ENCODE measurements at regions not wholly inside any gene's neighbourhood (a gene's known extent, or its start where the extent isn't known, plus 50 kb on each side); places are given as distances from the start of the nearest gene placed in this dataset.

DNA sequence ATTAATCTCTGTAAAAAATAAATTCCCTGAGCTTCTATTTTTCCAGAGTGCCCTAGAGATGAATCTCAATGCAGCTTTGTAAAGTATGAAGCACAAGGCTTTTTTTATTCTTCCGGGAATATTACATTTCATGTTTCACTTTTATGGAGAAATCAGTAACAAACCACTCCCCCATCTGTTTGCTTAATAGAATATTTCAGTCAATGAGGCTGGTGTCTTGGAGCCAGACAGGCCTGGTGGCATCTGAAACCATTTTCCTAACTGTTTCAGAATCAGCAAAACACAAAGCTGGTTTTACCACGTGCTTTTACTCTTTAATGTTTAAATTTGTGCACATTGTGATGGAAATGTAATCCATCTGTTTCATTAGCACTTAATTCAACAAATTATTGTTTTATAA lies 400.8 kb upstream of the HSF2 start:
- H3K27me3 Mint-ChIP-seq = no peaks in the 10 kb centered on the region
- peaks cover 7% of the 10 kb centered on the region for H3K9me3 Mint-ChIP-seq
- DNase-seq (ENCODE audit: low spot score) (no peak), ATAC-seq (no peak)
- H3K36me3 Mint-ChIP-seq = no peaks in the 10 kb centered on the region
- no peak overlapping the region for H3K27ac Mint-ChIP-seq
- no peaks in the 10 kb centered on the region for H3K4me1 Mint-ChIP-seq (ENCODE audit: low read depth in 2 of 2)
- H3K4me3 Mint-ChIP-seq = no peak overlapping the region

DNA sequence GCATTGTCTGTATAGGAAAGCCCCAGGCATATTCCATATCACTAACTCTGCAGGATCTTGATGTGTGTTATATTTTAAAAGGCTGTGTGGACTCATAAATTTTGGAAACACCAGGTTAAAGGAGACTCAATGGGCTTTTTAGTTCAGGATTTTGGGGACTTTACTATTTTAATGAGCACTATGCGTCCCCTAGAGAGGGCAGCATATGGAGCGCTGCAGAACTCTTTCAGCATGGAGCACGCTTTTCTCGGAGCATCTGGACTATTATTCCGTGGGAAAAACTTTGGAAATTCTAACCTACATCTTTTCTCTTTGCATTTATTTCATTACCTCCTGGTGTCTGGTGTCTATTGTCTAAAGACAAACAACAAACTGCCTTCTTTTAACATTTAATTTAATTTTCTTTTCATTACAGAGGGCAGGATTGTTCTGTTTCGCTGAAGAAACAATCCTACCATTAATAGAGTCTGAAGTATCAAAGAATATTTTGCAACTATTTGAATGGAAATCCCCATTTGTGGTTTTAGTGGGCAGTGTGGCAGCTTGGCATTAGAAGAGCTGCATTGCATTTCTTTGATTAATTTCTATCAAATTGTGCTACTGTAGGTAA lies 399.9 kb upstream of the HSF2 start:
- no peak for ATAC-seq
- Mint-ChIP-seq H3K36me3 (no peaks in the 10 kb centered on the region), H3K27me3 (no peaks in the 10 kb centered on the region), H3K4me1 (ENCODE audit: low read depth in 2 of 2) (no peaks in the 10 kb centered on the region), H3K9me3 (peaks cover 13% of the 10 kb centered on the region), H3K27ac (no peak overlapping the region), H3K4me3 (no peak overlapping the region)
- no peak for DNase-seq (ENCODE audit: low spot score)

DNA sequence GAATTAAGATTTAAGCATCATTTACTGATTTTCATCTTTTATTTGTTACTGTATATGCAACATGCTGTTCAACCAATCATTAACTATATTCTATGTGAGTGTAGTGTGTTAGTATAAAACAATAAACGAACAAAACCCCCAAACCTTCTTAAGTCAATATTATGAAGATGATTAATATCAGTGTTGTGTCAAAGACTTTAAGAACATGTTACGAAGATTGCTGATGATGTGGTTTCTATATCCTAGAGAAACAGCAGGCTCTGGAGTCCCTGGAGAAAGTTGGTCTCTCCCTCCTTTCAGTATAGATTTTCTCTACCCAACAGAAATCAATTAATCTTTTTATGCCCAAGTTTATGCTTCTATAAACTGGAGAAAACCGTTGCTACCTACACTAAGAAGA lies 393.8 kb upstream of the HSF2 start:
- DNase-seq (ENCODE audit: low spot score) = no peak
- no peaks in the 10 kb centered on the region for H3K4me1 Mint-ChIP-seq (ENCODE audit: low read depth in 2 of 2)
- H3K36me3 Mint-ChIP-seq = no peaks in the 10 kb centered on the region
- H3K9me3 Mint-ChIP-seq = peaks cover 13% of the 10 kb centered on the region
- no peak overlapping the region for H3K27ac Mint-ChIP-seq
- H3K4me3 Mint-ChIP-seq = no peak overlapping the region
- no peaks in the 10 kb centered on the region for H3K27me3 Mint-ChIP-seq
- no peak for ATAC-seq

DNA sequence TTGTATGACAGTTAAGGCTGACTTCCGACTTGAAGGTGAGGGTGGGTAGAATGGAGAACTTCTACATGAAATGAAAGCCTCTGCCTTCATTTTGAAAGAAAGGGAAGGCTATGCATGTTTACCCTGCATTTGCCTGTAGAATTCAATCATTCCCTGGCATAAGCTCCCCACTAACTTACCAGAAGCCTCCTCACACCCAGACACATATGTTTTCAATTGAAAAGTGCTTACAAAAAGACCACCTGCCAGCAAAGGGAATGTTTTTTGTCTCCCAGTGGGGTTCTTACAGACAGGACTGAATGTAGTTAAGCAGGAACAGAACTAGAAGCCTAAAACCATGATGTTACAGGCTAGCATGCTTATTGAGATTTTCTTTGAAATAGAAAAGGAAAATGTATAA lies 392.1 kb upstream of the HSF2 start:
- Mint-ChIP-seq H3K4me1 (ENCODE audit: low read depth in 2 of 2) (no peaks in the 10 kb centered on the region), H3K4me3 (no peak overlapping the region), H3K36me3 (no peaks in the 10 kb centered on the region), H3K27me3 (no peaks in the 10 kb centered on the region), H3K27ac (no peak overlapping the region), H3K9me3 (peaks cover 11% of the 10 kb centered on the region)
- no peak for DNase-seq (ENCODE audit: low spot score)
- no peak for ATAC-seq

DNA sequence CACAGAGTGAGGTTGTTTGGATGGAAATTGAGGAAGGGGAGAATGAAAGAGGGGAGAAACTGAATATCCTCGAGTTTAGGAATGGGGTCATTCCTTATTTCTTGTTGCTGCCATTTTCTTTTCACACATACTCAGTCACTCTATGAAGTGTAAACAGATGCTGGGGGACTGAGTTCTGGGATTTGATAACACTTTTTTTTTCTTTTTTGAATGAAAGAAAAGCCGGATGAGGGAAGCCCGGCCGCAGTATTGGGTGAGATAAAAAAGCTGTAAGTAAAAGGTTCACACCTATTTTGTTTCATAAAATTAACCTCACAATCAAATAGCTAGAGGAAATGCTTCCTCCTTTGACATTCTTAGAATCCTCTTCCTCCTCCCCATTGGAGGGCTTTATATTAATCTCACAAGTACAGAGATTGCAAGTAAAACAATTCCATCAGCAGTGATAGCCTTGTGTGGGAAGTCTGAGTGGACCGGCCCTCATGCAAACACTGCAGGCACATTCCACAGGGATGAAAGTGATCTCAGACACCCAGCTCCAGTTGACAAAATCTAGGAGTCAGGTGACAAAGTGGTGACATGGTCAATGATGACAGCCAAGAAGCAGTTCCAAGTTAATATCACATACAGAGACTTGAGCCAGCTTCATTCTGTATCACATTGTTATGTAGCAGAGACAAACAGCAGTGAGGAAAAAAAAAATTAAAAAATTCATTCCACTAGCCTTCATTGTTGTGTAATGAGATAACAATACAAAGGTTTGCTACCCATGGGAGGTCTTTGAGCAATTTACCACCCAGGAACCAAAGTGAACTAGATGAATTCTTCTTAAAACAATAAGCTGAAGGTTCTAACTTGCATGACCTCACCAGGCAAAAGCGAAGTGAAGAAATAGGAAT lies 391.1 kb upstream of the HSF2 start:
- no peak for DNase-seq (ENCODE audit: low spot score)
- no peak for ATAC-seq
- Mint-ChIP-seq H3K36me3 (no peaks in the 10 kb centered on the region), H3K27me3 (no peaks in the 10 kb centered on the region), H3K27ac (no peak overlapping the region), H3K4me3 (no peak overlapping the region), H3K4me1 (ENCODE audit: low read depth in 2 of 2) (no peaks in the 10 kb centered on the region), H3K9me3 (peaks cover 6% of the 10 kb centered on the region)

DNA sequence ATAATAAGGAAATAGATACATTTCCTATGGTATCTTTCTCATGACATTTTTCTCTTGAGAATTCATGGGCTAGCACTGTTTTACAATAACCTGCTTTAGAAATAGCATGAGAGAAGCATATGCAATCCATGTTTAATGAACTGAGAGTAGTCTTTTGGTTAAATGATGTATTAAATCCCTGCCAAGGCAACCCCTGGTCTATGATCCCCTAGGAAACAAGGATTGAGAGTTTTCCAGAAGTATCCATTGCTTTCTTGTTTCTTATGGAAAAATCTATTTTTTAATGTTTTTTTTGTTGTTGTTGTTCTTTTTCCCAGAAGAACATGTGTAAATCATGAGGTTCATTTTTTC lies 390.5 kb upstream of the HSF2 start:
- Mint-ChIP-seq H3K27ac (no peak overlapping the region), H3K4me3 (no peak overlapping the region), H3K36me3 (no peaks in the 10 kb centered on the region), H3K4me1 (ENCODE audit: low read depth in 2 of 2) (no peaks in the 10 kb centered on the region), H3K9me3 (peaks cover 6% of the 10 kb centered on the region), H3K27me3 (no peaks in the 10 kb centered on the region)
- DNase-seq (ENCODE audit: low spot score) (no peak), ATAC-seq (no peak)

DNA sequence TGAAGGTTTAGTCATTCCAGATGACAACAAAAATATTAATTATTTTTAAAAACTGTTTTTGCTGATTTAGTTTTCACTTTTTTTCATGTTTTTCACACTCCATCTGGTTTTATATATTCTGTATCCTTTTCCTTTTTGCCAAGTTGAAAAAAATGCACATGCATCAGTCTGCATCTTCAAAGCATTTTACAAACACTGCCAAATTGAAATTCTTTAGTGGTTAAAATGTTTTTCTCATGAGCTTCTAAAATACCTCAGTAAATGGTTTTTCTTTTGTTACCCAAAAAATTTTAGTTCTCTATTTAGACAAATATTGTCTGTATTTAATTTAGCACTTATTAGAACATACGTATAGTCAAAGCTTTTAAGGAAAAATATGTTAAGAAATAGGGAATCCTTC lies 386.9 kb upstream of the HSF2 start:
- Mint-ChIP-seq H3K9me3 (no peaks in the 10 kb centered on the region), H3K4me1 (ENCODE audit: low read depth in 2 of 2) (no peaks in the 10 kb centered on the region), H3K27me3 (no peaks in the 10 kb centered on the region), H3K36me3 (no peaks in the 10 kb centered on the region), H3K27ac (no peak overlapping the region), H3K4me3 (no peak overlapping the region)
- DNase-seq (ENCODE audit: low spot score) (no peak), ATAC-seq (no peak)

DNA sequence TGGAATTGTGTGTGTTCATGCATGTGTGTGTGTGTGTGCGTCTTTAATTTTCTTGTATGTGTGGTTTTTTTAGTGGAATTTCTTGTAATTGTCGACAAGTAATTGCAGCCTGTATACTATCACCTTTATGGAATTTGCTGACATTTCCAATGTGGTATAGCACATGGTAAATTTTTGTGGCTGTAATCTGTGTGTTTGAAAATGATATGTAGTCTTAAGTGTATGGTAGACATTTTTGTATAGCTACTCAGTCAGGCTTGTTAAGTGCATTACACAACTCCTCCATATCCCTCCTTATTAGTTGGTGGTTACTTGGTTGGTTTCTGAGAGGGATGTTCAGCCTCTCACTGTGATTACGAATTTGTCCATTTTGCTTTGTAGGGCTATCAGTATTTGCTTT lies 384.5 kb upstream of the HSF2 start:
- ATAC-seq (no peak), DNase-seq (ENCODE audit: low spot score) (no peak)
- no peaks in the 10 kb centered on the region for H3K36me3 Mint-ChIP-seq
- no peaks in the 10 kb centered on the region for H3K27me3 Mint-ChIP-seq
- H3K27ac Mint-ChIP-seq = no peak overlapping the region
- no peaks in the 10 kb centered on the region for H3K4me1 Mint-ChIP-seq (ENCODE audit: low read depth in 2 of 2)
- H3K4me3 Mint-ChIP-seq = no peak overlapping the region
- no peaks in the 10 kb centered on the region for H3K9me3 Mint-ChIP-seq

DNA sequence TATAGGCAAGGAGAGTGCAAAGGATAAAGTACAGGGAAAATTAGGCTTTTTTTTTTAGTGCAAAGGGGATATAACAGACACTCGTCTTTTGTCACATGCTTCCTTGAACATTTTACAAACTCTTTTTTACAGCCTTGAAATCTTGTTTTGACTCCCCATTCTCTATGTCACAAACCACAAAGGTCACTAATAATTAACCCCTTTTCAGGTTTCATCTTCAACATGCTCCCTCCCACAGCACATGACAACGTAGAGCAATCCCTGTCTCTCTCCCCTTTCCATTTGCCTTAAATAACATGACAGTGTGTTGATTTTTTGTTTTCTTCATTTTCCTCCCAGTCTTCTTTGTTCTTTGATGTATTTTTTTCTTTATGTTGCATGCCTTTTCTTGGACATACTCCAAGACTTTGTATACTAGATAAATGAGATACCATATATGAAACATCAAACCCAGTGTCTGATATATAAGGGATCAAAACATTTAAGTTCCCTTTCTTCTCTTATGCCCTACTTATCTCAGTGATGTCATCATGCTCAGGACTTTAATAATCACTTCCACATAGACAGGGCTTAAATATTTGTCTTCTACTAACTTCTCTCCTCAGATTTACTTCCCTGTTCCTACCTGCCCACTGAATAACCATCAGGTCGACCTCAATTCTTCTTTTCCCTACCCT lies 378.7 kb upstream of the HSF2 start:
- no peak overlapping the region for H3K27ac Mint-ChIP-seq
- H3K4me1 Mint-ChIP-seq (ENCODE audit: low read depth in 2 of 2) = no peaks in the 10 kb centered on the region
- DNase-seq (ENCODE audit: low spot score) = no peak
- H3K36me3 Mint-ChIP-seq = no peaks in the 10 kb centered on the region
- H3K9me3 Mint-ChIP-seq = peaks cover 7% of the 10 kb centered on the region
- no peak overlapping the region for H3K4me3 Mint-ChIP-seq
- H3K27me3 Mint-ChIP-seq = no peaks in the 10 kb centered on the region
- no peak for ATAC-seq

DNA sequence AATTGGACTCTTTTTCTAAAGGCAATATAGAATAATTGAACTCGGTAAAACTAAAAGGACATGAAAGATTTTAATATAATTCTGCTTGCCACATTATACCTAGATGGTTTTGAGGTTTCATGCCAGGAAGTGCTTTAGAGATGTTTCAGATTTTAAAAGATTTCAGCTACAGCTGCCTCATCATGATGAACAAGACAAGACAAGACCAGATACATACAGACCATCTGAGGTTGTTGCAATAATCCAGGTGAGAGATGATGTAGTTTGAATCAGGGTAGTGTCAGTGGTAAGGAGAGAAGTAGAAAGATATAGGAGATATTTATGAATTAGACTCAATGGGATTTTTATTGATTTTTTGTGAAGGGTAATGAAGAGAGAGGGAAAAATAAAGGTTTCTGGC lies 374.3 kb upstream of the HSF2 start:
- no peak for ATAC-seq

DNA sequence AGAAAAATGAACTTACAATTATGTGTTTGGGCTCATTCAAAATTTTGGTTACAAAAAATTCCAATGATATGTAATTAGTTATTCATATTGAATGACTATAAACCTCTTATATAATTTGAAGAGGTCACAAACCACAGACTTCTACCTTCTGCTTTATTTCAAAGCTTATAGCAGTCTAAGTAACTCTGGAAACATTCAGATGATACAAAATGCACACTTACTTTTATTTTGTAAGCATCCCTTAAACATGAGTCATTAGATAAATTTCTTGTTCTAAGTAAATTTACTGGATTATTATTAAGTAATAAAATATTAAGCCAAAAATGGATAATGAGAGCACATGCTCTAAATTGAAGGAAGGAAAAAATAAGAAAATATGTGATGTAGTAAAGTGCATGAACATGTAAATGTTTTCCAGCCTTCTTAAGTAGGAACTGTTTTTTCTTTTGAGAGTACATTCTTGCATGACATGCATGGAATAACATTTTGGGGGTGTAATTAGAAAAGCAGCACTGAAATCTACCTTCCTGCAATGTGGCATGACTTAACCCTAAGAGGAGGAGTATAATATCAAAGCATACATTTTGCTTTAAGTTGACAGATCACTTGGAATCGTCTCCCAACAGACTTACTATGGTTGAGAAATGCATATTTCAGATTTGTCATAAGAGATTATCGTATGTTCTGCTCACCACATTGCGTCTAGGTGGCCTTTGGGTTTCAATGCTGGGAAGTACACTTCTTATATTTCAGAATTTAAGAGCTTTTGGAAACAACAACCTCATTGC lies 372.7 kb upstream of the HSF2 start:
- Mint-ChIP-seq H3K27ac (no peak overlapping the region), H3K4me3 (no peak overlapping the region), H3K27me3 (no peaks in the 10 kb centered on the region), H3K9me3 (no peaks in the 10 kb centered on the region), H3K4me1 (ENCODE audit: low read depth in 2 of 2) (no peaks in the 10 kb centered on the region), H3K36me3 (no peaks in the 10 kb centered on the region)
- no peak for ATAC-seq
- DNase-seq (ENCODE audit: low spot score) = no peak

More for the DNA sequence above, 374.3 kb upstream of the HSF2 start:
- peaks cover 7% of the 10 kb centered on the region for H3K9me3 Mint-ChIP-seq
- DNase-seq (ENCODE audit: low spot score) = no peak
- H3K4me1 Mint-ChIP-seq (ENCODE audit: low read depth in 2 of 2) = no peaks in the 10 kb centered on the region
- H3K36me3 Mint-ChIP-seq = no peaks in the 10 kb centered on the region
- H3K27me3 Mint-ChIP-seq = no peaks in the 10 kb centered on the region
- H3K27ac Mint-ChIP-seq = no peak overlapping the region
- H3K4me3 Mint-ChIP-seq = no peak overlapping the region

DNA sequence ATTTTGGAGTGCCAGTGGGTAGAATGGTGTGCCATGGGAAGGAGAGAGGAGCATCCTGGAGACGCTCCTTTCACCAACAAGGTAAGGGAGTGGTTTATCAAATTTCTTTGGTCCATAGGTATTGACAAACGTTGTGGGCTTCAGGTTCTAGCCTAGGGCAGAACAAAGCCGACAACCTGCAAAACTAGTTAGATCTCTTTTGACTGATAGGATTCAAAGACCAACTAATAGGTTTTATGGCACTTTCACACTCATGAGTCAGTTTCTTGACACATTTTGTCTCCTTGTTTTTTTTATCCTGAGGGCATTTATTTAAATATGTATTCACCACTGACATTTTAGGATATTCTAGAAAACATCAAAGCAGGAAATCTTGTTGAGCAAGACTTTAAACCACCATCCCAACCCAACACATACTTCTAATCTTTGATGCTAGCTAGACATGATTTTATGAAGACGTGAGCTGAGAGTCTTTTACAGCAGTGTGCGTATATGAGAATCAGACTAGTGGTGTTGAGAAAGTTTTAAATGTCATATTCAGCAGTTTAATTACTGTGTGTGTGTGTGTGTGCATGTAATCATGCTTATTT lies 370.4 kb upstream of the HSF2 start:
- no peak for ATAC-seq
- no peaks in the 10 kb centered on the region for H3K27me3 Mint-ChIP-seq
- H3K9me3 Mint-ChIP-seq = no peaks in the 10 kb centered on the region
- no peaks in the 10 kb centered on the region for H3K4me1 Mint-ChIP-seq (ENCODE audit: low read depth in 2 of 2)
- H3K36me3 Mint-ChIP-seq = no peaks in the 10 kb centered on the region
- H3K27ac Mint-ChIP-seq = no peak overlapping the region
- DNase-seq (ENCODE audit: low spot score) = no peak
- no peak overlapping the region for H3K4me3 Mint-ChIP-seq

DNA sequence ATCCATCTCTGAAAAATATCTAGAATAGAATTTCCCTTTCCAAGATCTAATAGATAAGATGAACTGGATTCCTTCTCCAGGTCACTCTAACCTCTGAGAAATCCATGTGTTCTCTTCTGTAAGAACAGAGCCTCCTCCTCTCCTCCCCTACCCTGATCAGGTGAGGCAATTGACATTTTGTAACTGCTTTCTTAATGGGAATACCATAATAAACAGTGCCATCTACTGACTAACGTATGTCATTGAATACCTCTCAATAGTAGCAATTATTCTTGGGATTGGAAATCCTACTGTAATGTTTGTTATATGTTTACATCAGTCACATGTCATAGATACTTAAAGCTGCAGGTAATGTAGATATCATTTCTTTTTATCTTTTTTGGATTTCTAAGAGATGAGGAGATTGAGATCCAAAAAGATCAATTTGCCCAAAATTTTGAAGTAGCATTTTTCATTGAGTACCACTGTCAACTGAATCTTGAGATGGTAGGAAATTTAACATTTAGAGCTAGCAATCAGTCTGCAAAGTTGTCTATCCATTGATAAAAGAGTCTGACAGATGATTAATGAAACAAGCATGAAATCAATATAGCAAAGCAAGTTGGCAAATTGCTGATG lies 365.8 kb upstream of the HSF2 start:
- ATAC-seq (no peak), DNase-seq (ENCODE audit: low spot score) (no peak)
- H3K4me3 Mint-ChIP-seq = no peak overlapping the region
- H3K27me3 Mint-ChIP-seq = no peaks in the 10 kb centered on the region
- H3K4me1 Mint-ChIP-seq (ENCODE audit: low read depth in 2 of 2) = no peaks in the 10 kb centered on the region
- H3K9me3 Mint-ChIP-seq = no peaks in the 10 kb centered on the region
- no peak overlapping the region for H3K27ac Mint-ChIP-seq
- H3K36me3 Mint-ChIP-seq = no peaks in the 10 kb centered on the region

Data from natural killer cell treated with Interleukin-12 subunit alpha and Interleukin-12 subunit beta and Interleukin-15 and Interleukin-18, amount 100 ng/mL, for 72 hours (primary cell).